HG03196 (cell line): ENCODE measurements at regions not wholly inside any gene's neighbourhood (a gene's known extent, or its start where the extent isn't known, plus 50 kb on each side); places are given as distances from the start of the nearest gene placed in this dataset.
"Not testable (repeated sequence)": the region's sequence is repeated elsewhere in the genome, so short reads cannot be mapped to it uniquely, and the experiment has no call there.

Experiments
- ATAC-seq: cut with Tn5 transposase; IDR thresholded peaks from one replicate; pipeline ENCODE4 v1.9.1; 2021; ENCODE audit not compliant: unreplicated experiment

- not testable (repeated sequence) for ATAC-seq
Observed at GRCh38 chr5:34096033-34096432, 53.0 kb upstream of the C1QTNF3 start.

DNA sequence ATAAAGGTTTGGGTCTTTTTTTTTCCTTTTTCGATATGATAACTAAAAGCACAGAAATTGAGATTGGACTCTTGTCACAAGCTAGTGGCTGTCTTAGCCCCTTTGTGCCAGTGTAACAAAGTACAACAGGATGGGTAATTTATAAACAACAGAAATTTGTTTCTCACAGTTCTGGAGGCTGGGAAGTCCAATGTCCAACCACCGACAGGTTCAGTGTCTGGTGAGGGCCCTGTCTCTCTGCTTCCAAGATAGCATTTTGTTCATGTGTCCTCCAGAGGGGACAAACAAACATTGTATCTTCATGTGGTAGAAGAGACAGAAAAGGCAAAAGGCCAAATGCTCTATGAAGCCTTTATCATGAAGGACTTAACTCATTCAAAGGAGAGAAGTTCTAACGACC is 56.9 kb upstream of the C1QTNF3 start:
- ATAC-seq: not testable (repeated sequence)

- ATAC-seq: not testable (repeated sequence)
Observed at GRCh38 chr5:34101567-34101966, 58.6 kb upstream of the C1QTNF3 start.

DNA sequence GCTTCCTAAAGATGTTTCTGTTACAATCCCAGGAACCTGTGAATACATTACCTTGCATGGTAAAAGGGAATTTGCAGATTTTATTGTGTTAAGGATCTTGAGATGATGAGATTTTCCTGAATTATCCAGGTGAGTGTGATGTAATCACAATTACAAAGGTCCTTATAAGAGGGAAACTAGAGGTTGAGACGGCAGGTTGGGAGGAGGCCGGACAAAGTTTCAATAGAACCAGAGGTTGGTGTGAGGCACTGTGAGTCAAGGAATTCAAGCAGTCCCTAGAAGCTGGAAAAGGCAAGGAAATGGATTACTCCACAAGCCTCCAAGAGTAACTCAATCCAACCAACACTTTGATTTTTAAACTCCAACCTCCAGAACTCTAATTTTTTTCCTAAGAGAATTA is 65.9 kb upstream of the C1QTNF3 start:
- ATAC-seq: not testable (repeated sequence)

- ATAC-seq: not testable (repeated sequence)
Observed at GRCh38 chr5:34124280-34124679, 81.3 kb upstream of the C1QTNF3 start.

DNA sequence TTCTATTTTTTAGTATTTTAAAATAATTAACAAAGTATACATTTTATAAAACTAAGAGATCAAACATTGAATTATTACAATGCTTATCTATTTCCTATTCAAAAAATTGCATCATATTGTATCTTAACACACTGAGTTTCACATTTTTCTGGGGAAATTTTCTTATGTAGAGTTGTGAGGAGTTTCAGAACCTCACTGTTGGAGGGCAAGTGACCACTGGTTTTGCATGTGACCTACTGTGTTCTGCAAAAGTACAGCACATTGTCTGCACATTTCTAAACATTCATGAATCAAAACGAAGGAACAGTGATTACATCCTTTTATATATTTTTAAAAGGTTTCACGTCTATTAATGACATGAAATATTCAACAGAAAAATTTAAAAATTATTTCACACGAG is 82.3 kb upstream of the C1QTNF3 start:
- not testable (repeated sequence) for ATAC-seq

GRCh38 chr5:34126741-34127140 is 83.7 kb upstream of the C1QTNF3 start:
- not testable (repeated sequence) for ATAC-seq

GRCh38 chr5:34127818-34128217 is 84.8 kb upstream of the C1QTNF3 start:
- ATAC-seq: not testable (repeated sequence)

GRCh38 chr5:34128890-34129289 is 85.9 kb upstream of the C1QTNF3 start:
- ATAC-seq: not testable (repeated sequence)

- ATAC-seq: not testable (repeated sequence)
Observed at GRCh38 chr5:34154988-34155387, 112.0 kb upstream of the C1QTNF3 start.

DNA sequence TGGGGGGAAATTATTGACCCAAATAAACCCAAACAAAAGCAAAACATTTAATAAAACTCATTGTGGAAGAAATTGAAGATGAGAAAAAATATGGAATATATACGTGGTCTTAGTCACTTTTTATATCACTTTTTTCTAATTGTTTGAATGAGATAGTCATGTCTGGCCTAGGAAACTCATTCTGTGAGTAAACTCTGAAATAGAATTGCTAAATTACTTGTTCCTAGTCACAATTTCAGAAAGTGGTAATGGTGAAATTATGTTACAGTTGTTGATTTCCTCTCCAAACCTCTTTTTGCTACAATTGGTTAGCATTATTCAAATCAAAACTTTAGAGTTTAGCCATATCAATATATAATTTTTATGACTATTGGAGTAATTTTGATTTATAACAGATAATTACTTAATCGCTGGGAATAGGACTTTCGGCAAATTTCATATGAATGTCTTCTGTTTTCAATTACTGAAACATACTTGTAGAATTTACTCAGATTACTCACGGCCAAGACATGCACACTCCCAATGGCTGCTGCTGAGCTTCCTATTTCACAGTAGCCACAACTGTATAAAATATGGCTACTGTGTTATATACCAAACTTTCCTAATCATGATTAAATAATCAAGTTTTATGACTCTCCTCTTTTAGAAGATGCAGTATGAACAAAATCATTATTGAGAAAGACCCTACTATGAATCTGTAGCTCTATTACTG is 113.8 kb upstream of the C1QTNF3 start:
- not testable (repeated sequence) for ATAC-seq

DNA sequence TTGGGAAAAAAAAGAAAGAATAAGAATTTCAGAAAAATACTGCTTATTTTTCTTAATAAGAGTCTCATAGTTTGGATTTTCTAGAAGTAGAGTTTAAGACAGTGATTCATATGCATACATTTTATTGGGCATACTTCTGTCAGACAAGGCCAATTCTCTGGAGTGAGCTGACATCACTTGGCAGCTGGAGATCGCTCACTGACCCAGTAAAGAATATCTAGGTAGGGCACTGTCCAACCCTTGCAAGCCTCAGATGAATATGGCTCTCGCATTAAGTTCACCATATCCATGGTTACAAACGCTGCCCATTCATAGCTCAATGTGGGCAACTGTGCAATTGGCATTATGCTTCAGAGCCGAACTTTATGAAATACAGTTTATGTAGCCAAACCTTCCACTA is 117.9 kb upstream of the C1QTNF3 start:
- ATAC-seq: not testable (repeated sequence)

DNA sequence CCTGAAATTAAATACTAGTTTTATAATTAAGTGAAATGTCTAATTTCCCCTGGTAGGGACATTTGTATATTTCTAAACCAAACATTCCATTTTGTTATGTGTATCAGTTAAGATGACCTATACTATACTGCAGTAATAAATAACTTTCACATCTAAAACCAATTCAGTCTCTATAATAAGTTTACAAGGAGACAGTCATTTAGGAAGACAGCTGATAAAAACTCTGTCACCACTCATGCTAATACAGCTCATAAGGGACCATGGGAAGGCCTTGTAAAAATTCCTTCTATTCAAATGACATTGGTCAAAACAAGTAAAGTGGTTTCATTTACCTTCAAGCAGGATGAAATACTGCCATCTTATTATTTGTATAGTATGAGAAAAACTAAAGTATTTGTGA is 128.4 kb upstream of the C1QTNF3 start:
- ATAC-seq: not testable (repeated sequence)

DNA sequence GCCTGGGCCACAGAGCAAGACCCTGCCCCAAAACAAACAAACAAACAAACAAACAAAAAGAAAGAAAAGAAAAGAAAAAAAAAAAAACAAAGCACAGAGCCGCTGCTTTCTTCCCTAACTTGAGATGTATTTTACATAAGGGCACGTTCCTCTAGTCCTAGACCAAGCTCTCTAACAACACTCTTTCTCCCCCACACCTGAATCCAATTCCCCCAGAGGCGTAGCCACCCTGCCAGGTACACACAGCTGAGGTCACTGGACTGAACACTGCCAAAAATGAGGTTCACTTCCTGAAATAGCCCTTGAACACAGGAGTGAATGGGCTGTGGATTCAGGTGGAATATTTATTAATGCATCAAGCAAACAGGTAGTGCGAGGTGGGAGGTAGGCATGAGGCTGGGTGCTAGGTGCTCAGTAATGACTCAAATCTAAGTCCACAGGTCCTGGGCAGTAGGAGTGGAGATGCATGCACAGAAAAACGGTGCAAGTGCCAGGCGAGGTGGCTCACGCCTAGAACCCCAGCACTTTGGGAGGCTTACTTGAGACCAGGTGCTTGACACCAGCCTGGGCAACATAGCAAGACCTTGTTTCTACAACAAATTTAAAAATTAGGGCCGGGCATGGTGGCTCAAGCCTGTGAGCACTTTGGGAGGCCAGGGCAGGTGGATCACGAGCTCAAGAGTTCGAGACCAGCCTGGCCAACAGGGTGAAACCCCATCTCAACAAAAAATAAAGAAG is 136.6 kb upstream of the C1QTNF3 start:
- ATAC-seq: not testable (repeated sequence)

DNA sequence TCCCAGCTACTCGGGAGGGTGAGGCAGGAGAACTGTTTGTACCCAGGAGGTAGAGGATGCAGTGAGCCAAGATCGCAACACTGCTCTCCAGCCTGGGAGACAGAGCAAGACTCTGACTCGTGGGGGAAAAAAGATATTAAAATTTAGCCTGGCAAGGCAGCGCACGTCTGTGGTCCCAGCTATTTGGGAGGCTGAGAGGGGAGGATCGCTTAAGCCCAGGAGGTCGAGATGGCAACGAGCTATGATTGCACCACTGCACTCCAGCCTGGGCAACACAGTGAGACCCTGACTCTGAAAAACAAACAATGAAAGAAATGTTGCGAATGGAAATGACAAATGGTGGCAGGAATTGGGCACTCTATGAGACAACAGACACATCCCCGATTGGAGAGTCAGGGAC is 137.2 kb upstream of the C1QTNF3 start:
- ATAC-seq: not testable (repeated sequence)

DNA sequence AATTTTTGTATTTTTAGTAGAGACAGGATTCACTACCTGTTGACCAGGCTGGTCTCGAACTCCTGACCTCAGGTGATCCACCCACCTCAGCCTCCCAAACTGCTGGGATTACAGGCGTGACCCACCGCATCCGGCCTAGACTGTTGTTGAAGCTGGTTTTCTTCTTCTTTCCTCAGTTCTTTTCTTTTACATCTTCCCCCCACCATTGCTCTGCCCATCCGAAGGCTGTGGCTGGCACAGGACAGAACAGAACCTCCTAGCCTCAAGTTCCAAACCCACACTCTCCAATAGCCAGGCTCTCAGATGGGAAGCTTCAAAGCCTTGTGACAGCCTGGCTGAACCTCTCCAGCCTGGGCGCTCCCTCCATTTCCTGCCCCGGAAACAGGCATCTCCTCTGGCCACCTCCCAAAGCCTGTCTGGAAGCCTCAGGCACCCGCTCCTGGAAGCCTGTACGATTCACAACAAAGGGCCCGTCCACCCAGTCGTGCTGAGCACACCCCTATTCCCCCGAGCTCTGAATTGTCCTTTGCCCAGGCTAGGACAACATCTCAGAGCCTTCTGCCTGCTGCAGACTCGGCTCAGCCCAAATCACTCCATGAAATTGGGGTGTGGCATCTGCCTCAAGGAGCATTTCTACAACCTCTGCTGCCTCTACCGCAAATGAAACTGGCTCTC is 138.1 kb upstream of the C1QTNF3 start:
- ATAC-seq: not testable (repeated sequence)

- ATAC-seq: not testable (repeated sequence)
Observed at GRCh38 chr5:34185005-34185404, 142.0 kb upstream of the C1QTNF3 start.

- ATAC-seq: not testable (repeated sequence)
Observed at GRCh38 chr5:34185572-34185971, 142.6 kb upstream of the C1QTNF3 start.

GRCh38 chr5:34186108-34186507 is 143.1 kb upstream of the C1QTNF3 start:
- not testable (repeated sequence) for ATAC-seq

- ATAC-seq: not testable (repeated sequence)
Observed at GRCh38 chr5:34186865-34187264, 143.9 kb upstream of the C1QTNF3 start.

DNA sequence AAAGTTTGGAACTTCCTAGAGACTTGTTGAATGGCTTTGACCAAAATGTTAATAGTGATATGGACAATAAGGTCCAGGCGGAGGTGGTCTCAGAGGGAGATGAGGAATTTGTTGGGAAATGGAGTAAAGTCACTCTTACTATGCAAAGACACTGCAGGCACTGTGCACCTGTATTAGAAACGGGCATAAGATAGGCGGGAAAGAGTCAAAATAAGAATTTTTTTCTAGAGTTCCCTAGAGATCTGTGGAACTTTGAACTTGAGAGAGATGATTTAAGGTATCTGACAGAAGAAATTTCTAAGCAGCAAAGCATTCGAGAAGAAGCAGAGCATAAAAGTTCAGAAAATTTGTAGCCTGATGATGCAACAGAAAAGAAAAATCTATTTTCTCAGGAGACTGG is 144.4 kb upstream of the C1QTNF3 start:
- not testable (repeated sequence) for ATAC-seq
